Dermis microvascular lymphatic vessel endothelial cell (primary cell): ENCODE measurements at regions not wholly inside any gene's neighbourhood (a gene's known extent, or its start where the extent isn't known, plus 50 kb on each side); places are given as distances from the start of the nearest gene placed in this dataset.

ENCODE experiments used
- DNase-seq, 2 donors: peaks; one replicate each; pipeline versions ENCODE4 v3.0.0 to v3.0.0-alpha.2; 2010; ENCODE audit warnings: low read depth in 2 of 2

DNA sequence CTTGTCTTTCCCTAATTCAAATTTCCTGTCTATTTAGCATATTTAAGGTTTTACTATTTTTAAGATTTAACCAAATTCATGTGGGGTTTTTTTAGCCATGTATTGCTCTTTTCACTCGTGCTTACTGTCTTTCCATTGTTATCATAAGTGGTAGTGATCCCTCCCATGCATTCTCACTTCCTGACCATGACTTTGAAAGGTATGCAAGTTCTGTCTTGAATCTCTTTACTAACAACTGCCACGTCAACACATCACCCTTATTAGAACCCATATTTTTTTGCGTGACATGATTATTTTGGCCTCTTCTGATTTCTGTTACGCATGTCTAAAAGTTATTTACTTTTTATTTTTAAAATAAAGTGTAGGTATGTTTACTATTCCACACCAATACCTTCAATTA is 94.7 kb upstream of the CDH6 start:
- DNase-seq, result no peak

DNA sequence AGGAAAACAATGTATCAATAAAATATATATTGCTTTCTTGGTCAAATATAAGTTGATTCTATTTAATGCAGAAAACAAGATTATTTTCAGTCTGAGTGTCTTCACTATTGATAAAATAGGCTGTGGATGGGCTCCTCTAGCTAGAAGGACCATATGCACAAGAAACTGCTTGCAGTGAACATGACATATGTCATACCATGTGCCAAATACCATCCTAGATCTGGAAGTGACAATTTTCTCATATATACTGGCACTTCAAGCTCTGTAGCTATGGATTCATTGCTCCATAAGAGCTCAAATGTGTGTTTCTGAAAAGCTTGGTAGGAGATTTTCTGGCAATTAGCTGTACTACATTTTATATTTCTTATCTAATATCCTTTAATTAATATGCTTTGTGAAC is 95.6 kb upstream of the CDH6 start:
- DNase-seq, result no peak

DNA sequence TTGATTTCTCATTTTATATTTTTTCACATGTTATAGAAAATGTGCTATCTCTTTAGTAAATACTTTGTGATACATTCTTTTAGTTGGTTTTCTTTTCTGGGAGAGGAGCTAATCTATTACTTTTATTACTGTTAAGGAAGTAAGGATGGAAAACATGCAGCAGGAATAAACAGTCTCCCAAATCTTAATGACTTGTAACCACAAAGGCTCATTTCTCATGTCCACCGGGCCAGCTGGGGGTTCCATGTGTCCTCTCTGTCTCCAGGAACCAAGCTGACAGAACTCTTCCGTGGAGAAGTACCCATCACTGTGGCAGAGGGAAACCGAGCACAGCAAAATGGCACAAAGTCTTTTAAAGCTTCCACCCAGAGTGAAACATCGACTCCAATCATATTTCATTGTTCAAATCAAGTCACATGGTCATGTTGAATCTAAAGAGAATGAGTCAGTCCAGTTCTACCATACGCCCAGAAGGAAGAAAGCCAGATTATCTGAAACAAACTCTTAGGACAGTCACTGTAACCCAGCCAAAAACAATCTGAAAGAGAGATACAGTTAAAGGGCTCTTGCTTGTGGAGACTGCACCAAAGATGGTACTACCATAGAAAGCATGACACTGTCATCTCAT is 97.1 kb upstream of the CDH6 start:
- DNase-seq, result no peak

DNA sequence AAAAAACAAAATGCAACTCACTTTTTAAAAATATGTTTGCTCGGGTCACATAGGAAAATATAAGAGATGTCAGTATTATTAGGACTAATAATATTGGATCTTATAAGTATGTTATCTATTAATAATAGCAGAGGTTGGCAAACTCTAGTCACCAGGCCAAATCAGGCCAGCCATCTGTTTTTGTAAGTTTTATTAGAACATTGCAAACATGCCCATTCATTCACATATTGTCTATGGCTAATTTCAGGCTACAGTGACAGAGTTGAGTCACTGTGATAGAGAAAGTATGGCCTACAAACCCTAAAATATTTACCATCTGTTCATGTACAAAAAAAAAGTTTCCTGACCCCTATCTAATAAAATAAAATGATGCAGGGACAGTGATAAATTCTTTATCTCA is 97.7 kb upstream of the CDH6 start:
- DNase-seq, result no peak

DNA sequence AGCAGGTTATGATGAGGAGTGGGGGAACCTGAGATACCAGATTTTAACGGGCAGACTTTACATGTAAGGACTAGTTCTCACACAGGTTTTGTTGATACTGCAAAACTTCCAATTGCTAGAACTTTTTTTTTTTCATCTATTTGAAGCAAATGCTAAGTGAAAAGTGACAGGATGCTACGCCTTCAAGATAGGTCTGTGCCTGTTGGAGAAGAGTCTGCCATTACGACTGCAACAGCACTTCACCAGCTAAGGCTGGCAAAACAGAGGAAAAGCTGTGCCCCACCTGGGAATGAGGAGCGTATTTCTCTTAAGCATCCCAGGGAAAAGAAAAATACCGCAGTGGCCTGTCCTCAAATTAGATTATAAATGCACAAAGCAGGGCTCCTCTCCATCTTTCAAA is 102.0 kb upstream of the CDH6 start:
- DNase-seq, result no peak

DNA sequence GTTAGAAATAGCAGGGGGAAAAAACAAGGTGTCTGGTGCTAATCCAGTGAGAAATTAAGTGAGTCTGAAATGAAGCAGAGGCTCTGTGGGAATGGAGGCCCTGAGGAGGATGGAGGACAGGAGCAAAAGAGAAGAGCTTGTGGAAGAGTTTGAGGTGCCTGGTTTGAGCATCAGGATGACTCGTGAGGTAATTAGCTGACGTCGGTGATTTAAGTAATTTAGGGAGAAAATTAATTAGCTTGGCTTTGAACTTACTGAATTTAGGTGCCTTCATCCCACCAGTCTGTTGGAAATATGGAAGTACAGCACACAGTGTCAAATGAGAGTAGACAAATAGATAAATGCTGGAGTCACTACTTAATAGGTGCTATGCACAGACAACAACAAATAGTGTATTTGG is 103.0 kb upstream of the CDH6 start:
- DNase-seq, result no peak

DNA sequence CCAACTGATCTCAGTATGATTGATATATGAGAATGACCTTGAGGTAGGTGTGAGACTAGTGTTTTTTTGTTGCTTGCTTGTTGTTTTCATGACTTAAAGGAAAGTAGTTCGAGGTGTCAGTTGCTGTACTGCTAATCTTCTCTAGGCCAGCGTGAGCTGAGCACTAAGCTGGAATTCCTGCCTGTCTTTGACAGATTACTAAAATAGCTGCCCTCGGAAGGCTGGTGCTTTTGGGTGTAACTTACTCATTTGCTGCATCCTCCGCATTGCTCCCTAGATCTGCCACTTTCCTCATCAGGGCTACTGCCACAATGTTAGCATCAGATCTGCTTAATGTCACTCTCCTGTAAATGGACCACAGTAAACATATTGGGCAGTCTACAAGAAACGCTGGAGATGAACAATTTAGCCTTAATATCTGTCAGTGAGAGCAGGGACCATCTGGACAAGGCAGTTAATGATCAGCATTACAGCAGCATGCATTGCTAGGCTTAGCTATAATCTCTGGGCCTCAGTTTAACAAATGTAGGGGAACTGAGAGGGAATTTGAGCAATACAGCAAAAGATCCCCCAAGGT is 106.6 kb upstream of the CDH6 start:
- no peak for DNase-seq

DNA sequence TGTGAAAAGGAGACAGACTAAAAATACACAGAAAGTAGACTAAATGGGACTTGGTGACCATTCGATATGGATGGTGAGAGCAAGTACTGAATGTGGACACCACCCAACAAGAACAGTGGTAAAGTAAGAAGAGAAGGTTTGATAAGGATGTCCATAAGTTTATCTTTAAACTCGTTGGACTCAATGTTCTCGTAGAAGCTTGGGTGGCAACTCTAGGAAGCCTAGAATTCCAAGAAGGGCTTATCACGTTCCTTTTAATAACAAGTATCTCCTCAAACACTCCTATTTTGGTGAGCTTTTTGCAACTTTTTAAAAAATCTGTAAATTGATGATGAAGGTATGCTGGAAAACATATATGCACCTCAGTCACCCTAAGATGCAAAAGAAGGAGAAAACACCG is 108.6 kb upstream of the CDH6 start:
- DNase-seq, result no peak

DNA sequence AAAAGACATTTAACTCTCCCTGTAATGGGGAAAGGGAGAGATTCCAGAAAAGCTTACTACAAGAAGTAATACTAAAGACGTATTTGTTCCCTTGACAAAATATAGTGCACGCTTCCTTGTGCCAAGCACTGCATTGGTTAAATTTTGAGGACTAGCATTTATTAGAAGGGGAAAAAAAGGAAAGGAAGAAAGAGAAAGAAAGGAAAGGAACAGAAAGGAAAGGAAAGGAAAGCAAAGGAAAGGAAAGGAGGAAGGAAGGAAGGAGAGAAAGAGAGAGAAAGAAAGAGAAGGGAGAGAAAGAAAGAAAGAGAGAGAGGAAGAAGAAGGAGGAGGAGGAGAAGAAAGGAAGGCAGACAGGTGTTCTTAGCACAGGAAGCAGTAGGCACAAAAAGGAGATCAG is 110.1 kb upstream of the CDH6 start:
- no peak for DNase-seq

DNA sequence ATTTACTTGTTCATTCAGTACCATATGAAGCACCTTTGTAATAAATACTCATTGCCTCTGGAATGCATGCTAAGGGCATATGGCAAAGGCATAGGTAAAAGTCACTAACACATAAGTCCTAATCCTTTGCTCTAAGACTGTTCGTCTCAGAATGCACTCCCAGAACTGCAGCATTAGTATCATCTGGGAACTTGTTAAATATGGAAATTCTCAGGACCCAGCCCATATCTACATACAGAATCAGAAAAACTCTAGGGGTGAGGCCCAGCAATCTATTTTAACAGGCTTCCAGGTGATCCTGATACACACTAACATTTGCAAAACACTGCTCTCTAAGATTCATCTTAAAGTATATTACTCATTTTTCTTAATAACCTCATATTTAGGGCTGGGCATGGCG is 113.8 kb upstream of the CDH6 start:
- DNase-seq, result no peak

DNA sequence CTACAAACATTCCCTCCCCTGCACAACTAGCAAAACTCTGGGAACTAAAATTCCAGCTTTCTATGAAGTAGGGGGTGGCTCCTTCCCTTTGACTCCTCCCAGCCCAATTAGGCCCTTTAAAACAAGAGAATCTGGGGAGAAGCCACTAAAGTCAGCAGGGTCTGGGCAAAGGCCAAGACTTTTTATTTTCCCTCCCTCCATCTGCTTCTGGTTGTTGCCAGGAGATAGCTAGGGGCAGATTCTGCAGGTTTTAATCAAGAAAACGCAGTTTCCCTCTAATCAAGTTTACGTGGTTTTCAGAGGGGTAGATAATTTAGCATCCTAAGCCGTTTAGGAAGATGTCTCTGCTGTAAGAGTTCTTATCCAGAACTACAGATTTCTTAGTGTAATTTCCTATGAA is 114.5 kb upstream of the CDH6 start:
- no peak for DNase-seq

DNA sequence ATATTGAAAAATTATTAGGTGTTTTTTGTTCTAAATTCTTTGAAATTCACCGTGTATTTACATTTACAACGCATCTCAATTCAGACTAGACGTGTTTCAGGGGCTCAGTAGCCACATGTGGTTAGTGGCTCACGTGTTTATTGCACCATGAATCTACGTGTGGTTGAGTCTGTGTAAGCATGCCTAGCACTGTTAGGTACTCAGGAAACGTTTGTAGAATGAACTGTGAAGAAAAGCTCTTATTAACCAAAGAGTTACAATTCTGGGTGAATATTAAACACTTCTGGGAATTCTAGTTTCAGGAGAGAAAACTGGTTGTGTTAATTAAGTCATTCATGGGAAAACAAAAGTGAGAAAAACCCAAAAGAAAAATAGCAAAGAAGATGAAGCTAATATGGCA is 117.5 kb upstream of the CDH6 start:
- no peak for DNase-seq

DNA sequence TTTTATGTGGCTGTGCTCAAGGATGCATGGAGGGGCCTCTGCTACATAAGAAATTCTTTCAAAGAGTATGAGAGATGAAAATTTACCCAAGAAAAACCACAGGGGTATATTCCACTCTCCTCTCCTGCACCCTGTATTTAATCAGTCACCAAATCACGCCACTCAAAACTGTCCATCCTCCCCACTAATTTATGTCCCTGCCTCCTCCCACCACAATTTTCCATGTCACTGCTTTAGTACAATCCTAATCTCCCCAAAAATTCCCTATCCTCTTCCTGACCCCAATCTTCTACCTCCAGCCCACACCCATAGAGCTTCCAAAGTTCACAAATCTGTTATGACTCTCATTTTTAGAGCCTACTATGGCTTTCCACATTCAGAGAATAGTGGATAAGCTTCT is 125.2 kb upstream of the CDH6 start:
- no peak for DNase-seq

DNA sequence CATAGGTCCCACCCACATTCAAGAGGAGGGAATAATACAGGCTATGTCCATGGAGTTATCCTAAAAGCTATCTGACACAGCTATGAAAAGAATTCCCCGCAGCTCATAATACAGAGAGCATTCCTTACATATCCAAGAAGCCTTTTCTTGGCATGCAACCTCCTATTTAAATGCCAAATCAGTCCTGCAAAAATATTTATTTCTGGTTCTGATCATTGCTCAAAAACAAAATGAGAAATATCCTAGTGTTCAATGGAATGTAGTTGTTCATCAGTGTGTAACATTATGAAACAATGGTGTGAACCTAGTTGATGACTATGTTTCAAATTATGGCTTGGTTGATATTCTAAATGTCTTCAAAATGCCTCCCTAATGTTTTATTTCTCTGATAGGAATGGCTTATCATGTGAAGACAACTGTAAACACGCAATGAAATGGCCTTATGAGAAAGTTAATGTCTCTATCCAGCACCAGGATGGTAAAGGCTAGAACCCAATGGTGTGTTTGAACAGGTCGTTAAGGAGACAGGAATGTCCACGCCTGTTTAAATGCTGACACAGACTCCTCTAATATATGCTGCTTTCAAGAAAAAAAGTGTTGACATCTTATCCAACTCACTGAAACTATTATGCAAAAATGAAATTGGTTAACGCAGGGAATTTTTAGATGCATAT is 126.7 kb upstream of the CDH6 start:
- no peak for DNase-seq

DNA sequence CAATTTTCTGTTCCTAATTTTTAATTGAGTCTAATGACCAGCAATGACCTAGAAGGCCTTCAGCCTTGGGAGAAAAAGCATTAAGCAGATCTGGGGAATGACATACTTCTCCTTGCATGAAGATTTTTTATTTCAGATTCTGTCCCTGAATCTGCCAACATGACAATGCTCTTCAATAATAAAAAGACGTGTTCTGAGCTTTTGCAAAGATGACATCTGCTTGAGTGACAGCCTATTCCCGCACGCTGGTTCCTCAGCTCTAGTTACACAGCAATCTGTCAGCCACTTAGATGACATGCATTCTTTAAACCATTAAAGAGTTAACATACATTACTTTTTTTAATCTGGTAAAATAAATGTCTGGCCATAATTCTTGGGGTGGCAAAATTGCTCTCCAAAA is 129.3 kb upstream of the CDH6 start:
- DNase-seq, result no peak

DNA sequence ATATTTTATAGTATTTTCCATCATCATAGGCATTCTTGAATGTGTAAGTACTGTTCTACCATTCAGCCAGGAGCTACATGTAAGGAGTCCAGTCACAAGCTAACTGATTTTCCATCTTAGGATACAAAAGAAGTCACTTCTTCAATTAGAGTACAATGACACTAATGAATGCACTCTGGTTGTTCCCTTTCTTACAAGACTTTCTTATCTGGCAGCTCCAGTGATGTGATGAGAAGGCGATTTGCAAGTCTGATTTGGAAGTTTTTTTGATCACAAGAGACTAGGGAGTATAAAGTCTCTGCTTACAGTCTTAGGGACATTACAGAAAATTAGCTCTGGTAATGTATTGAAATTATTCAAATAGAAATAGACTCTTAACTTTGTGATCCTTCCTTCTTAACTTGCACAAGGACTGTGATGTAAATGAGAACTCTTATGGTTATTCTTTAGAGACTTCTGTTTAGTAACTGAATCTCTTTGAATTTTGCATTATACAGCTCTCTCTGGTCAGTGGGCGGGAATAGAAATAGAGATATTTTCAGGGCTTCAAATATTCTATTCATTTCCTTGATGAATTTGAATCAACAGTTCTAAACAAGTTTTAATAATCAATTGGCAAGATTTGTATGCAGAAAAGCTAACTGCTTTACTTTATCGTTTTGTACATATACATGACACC is 130.4 kb upstream of the CDH6 start:
- DNase-seq, result no peak

DNA sequence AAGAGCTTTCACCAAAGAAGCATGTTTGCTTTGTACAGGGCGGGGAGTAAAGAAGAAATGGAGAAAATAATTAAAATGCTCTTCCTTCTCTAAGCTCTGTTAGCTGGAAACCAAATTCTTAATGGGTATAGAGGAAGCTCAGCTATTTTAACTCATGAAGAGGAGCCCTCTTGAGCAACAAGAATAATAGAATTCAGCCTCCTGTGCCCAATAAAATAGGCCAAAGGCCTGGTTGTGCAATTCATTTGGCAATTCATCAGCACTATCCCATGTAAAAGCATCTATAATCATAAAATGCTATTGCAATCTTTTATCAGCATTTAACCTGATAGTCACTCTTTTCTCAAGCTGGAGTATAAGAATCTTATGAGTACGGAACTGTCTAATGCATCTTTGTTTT is 133.6 kb upstream of the CDH6 start:
- DNase-seq, result no peak

DNA sequence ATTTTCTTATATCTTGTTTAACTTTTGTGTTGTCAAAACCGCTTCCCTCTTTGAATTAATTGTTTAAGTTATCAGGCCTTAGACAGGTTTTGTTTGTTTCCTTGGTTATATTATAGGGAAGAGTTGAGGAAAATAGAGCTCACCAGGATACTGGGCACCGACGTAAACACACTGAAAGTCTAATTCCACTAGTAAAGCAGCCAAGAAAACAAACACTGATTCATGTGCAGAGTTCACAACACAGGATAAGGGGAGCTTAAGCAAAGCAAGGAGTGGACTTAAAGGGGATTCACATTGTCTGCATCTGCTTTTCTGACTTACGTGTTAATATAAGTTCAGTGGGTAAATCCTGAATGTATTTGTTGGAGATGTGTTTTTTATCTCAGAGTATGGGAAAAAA is 139.0 kb upstream of the CDH6 start:
- no peak for DNase-seq

DNA sequence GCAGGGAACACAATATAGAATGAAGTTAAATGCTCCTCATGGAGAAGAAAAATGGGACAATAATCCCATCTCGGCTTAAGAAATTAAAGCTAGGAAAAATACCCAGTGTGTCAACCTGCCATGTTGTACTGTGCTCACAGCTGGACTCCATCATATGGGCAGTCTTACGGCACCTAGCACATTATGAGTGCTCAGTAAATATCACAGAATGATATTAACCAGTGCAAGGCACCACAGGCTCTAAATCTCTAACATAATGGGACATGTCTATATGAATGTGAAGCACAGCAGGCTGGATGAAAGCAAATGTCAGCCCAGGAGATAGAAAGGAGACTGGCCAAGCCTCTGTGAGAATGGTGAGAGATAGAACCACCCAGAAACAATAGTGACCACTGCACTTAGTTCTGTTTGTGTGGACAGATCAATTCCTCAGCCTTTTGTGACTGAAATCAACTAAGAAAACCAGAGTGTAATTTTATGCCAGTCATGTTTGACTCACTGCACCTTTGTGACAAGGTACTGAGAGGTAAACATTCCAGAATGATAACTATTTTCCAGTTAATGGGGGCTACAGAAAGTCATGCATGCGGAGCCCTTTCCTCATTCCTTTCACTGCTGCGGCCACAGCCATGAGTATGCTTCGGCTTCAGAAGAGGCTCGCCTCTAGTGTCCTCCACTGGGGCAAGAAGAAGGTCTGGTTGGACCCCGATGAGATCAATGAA is 140.4 kb upstream of the CDH6 start:
- DNase-seq, result no peak

DNA sequence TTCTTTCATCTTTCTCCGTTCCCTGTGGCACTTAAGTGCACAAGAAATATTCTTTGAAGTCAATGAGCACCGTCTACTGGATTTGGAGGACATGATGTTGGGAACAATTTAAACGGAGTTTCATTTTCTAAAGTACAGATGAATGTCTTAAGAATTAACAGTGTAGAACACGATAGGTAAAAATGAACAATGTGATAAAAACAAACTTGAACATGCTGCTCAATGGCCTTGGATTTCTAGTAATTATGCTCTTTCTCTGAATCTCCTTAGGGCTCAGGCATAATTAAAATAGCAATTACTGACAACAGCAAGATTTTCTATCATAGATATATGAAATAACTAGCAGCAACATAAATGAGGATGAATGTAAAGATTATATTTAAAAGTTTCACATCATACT is 142.2 kb upstream of the CDH6 start:
- DNase-seq, result no peak

DNA sequence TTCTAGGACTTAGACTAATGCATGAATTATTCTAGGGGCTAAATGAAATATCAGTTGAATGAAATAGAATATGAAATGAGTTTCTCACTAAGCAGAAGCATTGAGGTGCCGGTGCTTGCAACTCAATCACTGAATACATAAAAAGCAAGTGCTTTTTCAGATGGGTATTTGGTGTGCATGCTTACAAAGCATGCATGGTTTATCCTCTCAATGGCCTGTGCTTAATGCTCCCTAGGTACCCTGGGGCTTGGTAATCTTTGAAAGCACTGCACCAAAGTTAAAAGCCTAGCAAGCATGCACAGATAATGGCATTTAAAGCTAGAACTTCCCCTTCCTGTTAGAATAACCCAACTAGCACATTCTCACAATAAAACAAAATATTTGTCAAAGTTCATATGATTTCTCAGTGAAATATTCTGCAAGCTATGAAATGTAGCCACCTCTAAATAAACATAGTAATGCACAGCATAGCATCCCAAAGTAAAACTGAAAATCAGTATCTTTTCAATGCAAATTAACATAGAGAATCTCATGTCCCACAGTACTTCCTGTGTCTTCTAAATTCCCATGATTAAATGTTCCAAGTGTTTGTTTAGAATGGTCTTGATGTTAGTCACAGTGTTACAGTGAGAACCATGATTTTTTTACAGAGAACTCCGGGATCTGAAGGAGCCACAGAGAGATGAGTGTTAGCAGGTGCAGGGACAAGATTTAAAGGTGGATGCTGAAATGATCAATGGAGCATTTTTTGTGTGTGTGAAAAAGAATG is 143.4 kb upstream of the CDH6 start:
- DNase-seq, result no peak

DNA sequence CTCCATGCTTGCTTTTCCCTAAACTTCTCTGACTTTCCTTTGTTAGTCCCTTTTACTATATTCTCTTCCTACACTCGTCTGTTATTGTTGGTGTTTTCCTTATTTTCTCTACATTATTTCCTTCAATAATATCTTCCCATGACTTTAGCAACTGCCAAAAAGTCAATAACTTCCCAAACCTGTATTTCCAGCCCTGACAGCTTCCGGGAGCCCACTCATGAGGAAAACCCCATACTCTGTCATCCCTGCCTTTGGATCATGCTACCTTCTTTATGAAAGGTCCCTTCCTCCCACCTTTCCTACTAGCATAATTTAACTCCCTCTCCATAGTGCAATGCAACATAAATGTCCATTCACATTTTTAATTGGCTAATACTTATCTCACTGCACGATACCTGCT is 144.0 kb upstream of the CDH6 start:
- DNase-seq, result no peak
